SIG-M5 treated with dmso at 0.1 percent for 504 hours (cell line): ENCODE measurements at regions not wholly inside any gene's neighbourhood (a gene's known extent, or its start where the extent isn't known, plus 50 kb on each side); places are given as distances from the start of the nearest gene placed in this dataset.

Experiments used
- DNase-seq: peaks from one replicate; lab custom pipeline; 2025; ENCODE audit not compliant: unreplicated experiment; lab: John Stamatoyannopoulos, UW

DNA sequence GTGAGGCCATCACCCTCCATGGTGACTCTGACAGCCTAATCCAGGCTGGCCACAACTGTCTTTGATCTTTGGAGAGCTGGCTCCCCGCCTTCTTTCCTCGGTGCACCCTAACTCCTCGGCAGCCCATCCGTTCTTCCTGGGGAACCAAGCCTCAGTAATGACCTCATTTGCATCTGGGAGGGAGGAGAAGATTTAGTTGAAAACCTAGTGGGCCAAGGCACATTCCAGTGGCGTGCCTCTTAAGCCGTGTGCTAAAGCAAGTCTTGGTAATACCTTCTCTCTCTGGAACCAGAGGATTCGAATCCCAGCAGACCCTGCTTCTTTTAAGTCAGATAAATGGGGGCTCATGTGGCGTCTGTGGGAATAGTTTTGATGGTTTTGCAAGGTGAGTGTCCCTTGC lies 233.1 kb downstream of the EBLN2 start:
- no peak for DNase-seq

DNA sequence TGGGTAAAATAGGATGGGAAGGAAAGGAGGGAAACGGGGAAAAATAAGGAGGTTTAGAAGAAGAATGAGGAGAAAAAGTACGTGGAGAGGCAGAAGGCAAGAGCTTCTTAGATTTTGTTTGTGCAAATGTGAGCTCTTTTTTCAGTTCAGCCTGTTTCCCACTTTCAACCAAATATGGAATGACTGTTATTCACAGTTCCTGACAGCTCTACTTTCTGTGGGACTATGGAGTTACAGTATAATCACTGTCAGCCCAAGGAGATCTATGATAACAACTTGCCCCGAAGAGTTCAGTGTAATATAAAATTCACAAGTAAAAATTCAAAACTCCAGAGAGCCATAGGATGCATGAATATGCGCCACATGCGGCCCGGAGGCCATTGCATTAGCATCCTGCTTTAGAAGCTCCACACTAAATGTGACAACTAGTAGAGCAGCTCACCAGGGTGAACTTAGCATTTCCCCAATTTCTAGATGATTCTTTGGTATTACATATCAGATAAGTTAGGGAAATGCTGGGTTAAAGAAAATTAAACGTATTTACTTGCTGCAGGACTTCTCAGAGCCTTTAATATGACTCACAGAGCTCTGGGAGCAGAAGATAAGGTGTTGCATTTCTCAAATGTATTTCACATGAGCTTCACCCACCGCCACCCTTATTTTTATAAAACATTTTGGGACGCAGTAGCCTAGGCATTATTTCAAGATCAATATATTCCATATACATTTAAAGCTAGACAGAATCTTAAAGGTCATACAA lies 234.6 kb downstream of the EBLN2 start:
- no peak for DNase-seq

DNA sequence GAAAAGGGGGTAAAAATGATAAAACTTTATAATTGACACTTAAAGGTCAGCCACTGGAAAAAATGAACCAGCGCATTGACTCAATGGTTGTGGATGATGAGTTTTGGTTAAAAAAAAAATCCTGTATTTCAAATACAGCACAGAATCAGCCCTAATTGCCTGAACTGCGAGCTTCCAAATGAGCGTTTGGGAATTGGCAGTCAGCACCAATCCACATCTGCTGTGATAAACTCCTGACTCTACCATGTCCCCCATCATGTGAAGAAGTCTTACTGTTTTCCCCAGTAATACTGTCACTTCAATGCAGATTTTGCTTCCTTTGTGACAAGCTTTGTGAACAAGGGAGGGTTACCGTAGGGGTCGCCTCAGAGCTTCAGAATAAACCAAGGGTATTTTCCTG lies 235.4 kb downstream of the EBLN2 start:
- no peak for DNase-seq

DNA sequence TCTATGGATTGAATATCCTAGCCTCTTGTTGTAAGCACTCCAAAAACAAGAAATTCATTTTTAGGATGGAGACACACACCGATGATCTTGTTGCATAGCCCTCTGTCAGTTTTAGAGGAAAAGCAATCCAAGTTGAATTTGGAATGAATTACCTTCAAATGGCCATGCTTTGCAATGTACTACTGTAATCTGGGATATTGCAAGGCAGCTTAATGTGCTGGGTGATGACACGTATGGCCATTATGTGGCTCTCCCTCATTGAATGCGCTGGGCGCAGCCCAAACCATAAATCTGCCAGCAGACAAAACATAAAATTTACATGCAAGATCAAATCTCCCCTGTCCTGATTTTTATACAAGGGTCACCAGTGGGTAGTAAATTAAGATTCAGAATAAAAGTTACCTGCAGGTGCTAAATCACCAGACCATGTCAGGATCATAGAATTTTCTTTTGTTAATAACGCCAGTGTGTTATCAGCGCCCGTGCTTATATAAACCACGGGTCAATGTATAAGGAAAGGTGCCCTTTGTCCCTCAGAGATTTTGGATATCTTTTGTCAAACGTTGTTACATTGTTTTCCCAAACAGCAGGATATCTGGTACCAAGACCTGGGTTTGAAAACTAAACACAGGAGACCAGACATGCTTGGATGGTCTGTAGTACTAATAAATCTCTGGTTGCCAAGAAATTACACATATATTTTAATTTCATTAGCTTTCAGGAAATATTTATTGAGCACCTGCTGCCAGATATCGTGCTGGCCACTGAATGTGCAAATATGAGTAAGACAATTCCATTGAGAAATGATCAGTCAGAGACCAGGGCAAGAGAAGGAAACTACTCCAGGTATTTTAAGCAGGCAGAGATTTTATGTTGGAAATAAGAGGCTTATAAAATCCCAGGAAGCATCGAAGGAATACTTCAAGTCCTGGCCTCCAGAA lies 237.1 kb downstream of the EBLN2 start:
- DNase-seq, result no peak

DNA sequence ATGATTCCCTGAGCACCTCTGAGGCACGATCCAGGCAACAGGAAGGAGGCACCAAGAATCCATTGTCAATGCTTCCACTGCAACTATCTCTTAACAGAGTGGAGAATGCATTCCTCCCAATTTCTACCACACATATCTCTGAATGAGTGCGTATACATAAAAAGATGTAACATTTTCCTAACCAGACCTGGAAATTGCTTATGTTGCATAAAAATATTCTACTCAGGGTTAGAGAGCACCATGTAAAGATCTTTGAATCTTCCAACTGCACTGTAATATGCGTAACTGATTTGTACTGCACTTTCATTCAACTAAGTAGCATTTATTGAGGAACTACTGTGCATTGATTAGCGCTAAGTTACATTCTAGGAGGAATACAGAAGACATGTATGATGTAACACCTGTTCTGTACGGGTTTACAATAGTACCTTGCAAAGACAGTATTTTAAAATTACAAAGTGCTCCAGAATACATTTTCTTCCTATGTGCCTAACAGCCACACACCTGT lies 237.8 kb downstream of the EBLN2 start:
- DNase-seq, result no peak

DNA sequence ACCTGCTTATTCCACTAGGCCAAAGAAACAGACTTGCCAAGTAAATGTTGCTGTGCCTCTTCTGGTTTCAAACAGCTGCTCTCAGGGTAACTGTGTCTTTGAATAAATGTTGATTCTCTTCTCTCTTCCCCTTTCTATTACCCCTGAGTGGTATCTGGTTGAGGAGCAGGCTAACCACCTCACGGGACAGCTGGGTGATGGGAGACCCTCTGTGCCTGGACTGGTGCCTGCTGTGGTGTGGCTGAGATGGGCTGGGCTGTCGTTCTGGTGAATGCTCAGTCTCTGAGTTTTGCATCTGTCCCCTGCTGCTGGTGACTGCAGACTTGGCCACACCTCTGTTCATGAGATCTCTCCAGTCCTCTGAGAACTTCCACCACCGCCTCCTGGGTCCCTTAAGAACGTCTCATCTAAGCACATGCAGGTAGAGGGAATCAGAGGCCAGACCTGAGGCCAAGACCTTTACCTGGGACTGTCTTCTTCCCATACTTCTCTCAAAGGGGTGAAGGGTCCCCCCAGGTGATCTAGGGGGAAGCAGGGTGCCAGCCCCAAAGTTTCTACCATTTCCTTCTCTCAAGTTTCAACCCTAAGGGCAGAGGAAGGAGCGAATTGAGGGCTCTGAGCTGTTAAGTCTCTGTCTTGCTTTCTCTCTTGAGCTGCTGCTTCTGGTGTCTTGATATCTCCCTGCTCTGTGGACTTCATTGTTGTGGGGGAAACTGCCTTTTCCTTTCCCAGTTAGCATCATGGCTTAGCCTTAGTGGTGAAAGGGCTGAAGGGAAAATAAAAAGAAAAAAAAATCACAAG lies 252.9 kb downstream of the EBLN2 start:
- no peak for DNase-seq

DNA sequence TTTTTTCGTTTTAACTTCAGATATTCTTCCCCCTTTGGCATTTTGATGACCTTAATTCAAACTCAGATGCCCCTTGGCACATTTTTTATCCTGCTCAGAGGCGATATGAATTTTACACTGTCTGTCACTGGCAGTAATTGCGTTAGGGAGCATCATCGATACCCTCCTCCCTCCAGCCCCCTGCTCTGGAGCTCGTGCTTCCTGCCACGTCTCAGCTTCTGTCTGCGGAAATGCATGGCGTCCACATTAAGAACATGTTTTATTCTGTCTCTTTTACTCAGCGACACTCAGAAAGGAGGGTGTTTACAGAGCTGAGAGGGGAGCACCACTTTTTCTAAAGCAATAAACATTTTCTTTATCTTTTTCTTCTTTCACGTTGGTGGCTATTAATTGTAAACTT lies 254.2 kb downstream of the EBLN2 start:
- no peak for DNase-seq

DNA sequence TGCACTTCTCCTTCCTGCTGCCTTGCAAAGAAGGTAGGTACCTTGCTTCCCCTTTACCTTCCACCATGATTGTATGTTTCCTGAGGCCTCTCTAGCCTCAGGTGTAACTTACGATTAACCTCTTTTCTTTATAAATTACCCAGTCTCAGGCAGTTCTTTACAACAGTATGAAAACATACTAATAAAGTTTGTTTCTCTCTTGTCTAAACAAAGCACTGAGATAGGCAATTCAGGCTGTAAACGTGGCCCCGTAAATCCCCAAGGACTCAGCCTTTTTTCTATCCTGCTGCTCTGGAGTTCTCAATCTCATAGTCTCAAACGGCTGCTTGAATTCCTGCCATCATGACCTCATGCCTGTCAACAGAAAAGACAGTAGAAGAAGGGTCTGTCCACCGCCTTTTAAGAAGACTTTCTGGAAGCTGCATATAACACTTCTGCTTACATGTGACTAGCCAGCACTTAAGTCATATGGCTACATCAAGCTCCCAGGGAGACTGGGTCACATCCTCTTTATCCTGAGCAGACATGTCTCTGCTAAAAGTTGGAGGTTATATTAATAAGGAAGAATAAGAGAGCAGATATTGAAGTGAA lies 257.8 kb downstream of the EBLN2 start:
- no peak for DNase-seq

DNA sequence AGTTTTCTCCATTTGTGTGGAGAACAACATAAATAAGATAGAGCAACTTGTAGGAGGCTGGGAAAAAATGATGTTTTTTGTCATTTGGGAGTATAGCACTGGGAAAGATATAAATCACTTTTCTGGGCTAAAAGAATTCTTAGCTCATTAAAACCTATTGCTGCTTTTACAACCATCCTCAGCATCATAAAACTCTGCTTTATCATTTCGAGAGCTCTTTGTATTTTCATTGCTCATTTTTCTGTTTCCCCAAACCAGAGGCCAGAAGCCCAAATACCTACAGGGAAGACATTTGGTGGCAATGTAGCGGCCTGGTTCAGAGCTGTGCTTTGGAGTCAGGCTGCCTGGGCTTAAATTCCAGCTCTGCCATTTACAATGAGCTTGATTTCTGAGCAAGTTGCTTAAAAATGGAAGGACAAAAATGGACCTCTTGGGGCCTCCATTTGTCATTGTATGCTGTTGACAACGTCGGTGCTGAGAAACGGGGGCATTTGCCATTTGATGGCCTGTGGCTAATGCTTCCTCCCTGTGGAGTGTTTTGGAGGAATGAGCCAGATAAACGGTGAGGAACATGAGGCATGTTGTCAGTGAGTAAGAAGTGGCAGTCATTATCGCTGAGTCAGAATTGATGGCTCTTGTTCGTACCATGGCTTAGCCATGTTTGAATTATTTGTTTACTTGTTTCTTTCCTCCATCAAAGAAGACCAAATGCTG lies 260.0 kb downstream of the EBLN2 start:
- DNase-seq, result no peak

DNA sequence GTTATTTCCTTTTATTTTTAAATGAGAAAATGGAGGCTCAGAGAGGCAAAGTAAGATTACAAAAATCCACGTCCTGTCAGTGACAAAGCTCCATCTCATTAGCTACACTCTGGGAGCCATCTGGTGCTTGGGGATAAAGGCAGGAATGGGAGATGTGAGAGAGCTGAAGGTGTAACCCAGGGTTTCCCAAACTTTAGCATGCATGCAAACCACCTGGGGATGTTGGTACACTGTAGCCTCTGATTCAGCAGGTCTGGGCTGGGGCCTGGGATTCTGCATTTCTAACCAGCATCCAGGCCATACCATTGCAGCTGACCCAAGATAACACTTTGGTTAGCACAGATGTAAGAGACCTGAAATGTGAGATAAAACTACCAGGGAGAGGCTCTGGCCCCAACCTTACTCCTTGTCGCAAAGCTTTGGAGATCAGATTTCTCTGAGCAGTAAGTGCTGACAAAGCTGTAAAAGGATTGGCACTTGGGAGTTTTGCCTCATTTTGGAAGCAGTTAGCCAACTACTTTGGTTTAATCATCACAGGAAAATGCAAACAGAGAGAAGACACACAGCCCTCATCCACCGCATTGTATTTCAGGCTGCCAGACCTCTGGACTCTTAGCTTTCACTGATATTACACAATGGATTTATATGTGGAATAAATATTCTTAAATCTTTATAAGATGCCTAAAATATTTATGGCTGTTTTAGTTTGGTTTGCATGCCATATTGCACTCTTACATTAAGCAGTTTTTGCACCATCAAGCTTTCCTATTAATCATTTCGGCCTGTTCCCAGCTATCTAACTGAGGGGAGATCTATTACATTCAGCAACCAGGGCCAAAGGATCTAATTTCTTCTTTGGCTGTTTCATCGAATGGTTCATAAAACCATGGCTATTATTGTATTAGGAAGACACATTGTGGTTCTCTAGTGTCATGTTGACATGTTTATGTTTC lies 263.0 kb downstream of the EBLN2 start:
- no peak for DNase-seq

DNA sequence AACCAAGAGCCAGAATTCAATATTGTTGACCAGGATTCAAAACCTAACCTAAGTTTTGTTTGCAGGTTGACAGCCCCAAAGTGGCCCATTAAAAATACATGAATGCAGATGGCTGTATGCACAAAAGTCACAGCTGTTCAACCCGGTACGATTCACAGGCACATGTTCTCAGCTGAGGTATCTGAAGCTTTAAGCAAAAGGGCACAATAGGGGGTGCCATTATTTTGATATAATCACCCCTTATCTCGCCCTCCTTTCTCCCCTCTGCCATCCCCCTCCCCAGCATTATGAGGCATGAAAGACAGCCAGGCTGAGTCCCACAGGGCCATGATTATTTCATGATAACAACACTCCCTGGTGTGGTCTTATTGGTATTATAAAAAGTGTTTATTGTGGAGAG lies 264.9 kb downstream of the EBLN2 start:
- no peak for DNase-seq

DNA sequence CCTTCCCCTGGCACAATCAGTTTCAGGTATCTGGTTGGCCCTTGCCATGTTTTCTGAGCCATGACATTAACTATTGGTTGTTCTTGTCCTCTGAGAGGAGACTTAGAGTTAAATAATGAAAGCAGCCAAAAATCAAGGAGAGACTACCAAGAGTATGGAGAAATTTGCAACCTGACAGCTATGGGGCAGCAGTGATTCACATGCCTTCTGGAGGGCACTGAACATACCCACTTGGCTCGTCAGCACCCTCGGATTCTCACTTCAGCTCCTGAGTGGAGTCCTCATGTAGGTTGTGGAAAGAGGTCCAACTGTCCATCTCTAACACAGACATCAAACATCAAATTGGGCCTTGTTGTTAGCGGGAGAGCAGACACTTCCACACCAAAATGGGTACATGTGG lies 265.6 kb downstream of the EBLN2 start:
- DNase-seq, result no peak
